Activated CD8-positive, alpha-beta T cell treated with anti-CD3 and anti-CD28 coated beads, Interleukin-2, amount 10 ng/mL, durations not matched to agents 7 days and 5 days (primary cell): ENCODE measurements at regions not wholly inside any gene's neighbourhood (a gene's known extent, or its start where the extent isn't known, plus 50 kb on each side); places are given as distances from the start of the nearest gene placed in this dataset.
"Not testable (repeated sequence)": the region's sequence is repeated elsewhere in the genome, so short reads cannot be mapped to it uniquely, and the experiment has no call there.

Experiments used
- ATAC-seq: fragments of 150-1000 bp; cut with Tn5 transposase; one replicate; pipeline ENCODE4 v1.10.0; 2021; ENCODE audit warnings: moderate library complexity
- CTCF ChIA-PET: fragments of 350-600 bp; sonication (Branson Sonifier 250); formaldehyde crosslinking; loops from one replicate; lab custom pipeline; 2021; ENCODE audit warnings: antibody characterized with exemption; lab: Charles Lee
- POLR2A ChIA-PET: fragments of 350-600 bp; sonication (Branson Sonifier 250); formaldehyde crosslinking; loops from one replicate; lab custom pipeline; 2021; ENCODE audit warnings: antibody characterized with exemption; lab: Charles Lee
- DNase-seq: peaks from one replicate; pipeline ENCODE4 v3.0.0-alpha.2; 2020
- H3K27ac Mint-ChIP-seq: one replicate; pipeline ENCODE4 v1.8.0; 2021; ENCODE audit warnings: mild to moderate bottlenecking, mixed read lengths
- H3K27me3 Mint-ChIP-seq: one replicate; pipeline ENCODE4 v1.8.0; 2021; ENCODE audit warnings: low read depth, mixed read lengths
- H3K36me3 Mint-ChIP-seq: one replicate; pipeline ENCODE4 v1.8.0; 2021; ENCODE audit warnings: low read depth, mixed read lengths
- H3K4me1 Mint-ChIP-seq: one replicate; pipeline ENCODE4 v1.8.0; 2021; ENCODE audit warnings: low read depth, mixed read lengths
- H3K4me3 Mint-ChIP-seq: one replicate; pipeline ENCODE4 v1.8.0; 2021; ENCODE audit warnings: mild to moderate bottlenecking, mixed read lengths
- H3K9me3 Mint-ChIP-seq: one replicate; pipeline ENCODE4 v1.8.0; 2022; ENCODE audit warnings: mixed read lengths; ENCODE audit not compliant: insufficient read depth

- no peak for DNase-seq
- Mint-ChIP-seq H3K27ac (no peak overlapping the region), H3K4me3 (no peak overlapping the region), H3K4me1 (no peaks in the 10 kb centered on the region), H3K9me3 (peaks cover 17% of the 10 kb centered on the region), H3K36me3 (peaks cover 13% of the 10 kb centered on the region), H3K27me3 (no peaks in the 10 kb centered on the region)
- CTCF ChIA-PET = no interaction called here
- ATAC-seq = no peak
- POLR2A ChIA-PET = no interaction called here
Measured at GRCh38 chr12:107594995-107595394, 90.6 kb upstream of the PWP1 start.

GRCh38 chr12:107597695-107598410, 87.7 kb upstream of the PWP1 start:
- DNase-seq (no peak), ATAC-seq (no peak)
- Mint-ChIP-seq H3K27me3 (no peaks in the 10 kb centered on the region), H3K4me3 (no peak overlapping the region), H3K9me3 (peaks cover 11% of the 10 kb centered on the region), H3K36me3 (peaks cover 11% of the 10 kb centered on the region), H3K27ac (no peak overlapping the region), H3K4me1 (no peaks in the 10 kb centered on the region)
- ChIA-PET CTCF (interaction anchor here (1.1 to 2.8 kb wide), 4 partner anchors 9 to 466 kb away, joined by 3 to 22 read pairs (median 8); no protein-coding TSS in a partner anchor), POLR2A (no interaction called here)

DNA sequence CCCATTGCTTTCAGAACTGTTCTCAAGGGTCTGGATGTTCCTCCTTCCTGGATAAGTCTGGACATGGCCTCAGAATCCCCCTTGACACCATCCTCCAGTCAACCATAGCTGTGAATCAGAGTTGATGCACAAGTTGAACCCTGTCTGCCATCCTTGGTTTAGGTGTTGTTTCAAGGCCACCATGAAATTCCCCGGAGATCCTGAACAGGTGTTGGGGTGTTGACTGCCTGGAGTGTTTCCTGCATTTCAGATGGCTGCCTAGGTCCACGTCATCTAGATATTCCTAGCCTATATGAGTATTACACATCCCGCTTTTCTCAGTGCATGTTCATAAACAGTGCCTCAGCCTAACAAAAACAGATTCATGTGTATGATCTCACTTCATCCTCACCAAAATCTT, 86.7 kb upstream of the PWP1 start:
- Mint-ChIP-seq H3K27me3 (no peaks in the 10 kb centered on the region), H3K4me1 (no peaks in the 10 kb centered on the region), H3K9me3 (peaks cover 3% of the 10 kb centered on the region), H3K36me3 (peaks cover 3% of the 10 kb centered on the region), H3K27ac (no peak overlapping the region), H3K4me3 (no peak overlapping the region)
- DNase-seq (no peak), ATAC-seq (no peak)
- CTCF ChIA-PET = interaction anchor here (1.9 to 2.8 kb wide), 3 partner anchors 8 to 467 kb away, joined by 4 to 22 read pairs (median 12); no protein-coding TSS in a partner anchor
- POLR2A ChIA-PET = no interaction called here

GRCh38 chr12:107600581-107601144, 84.9 kb upstream of the PWP1 start:
- no peaks in the 10 kb centered on the region for H3K9me3 Mint-ChIP-seq
- DNase-seq = no peak
- no peak overlapping the region for H3K4me3 Mint-ChIP-seq
- ATAC-seq = no peak
- H3K36me3 Mint-ChIP-seq = no peaks in the 10 kb centered on the region
- ChIA-PET POLR2A (no interaction called here), CTCF (interaction anchor here (1.2 to 1.3 kb wide), 2 partner anchors 11 to 469 kb away, joined by 4 to 7 read pairs; no protein-coding TSS in a partner anchor)
- H3K27me3 Mint-ChIP-seq = no peaks in the 10 kb centered on the region
- H3K27ac Mint-ChIP-seq = no peak overlapping the region
- no peaks in the 10 kb centered on the region for H3K4me1 Mint-ChIP-seq

- no peaks in the 10 kb centered on the region for H3K9me3 Mint-ChIP-seq
- no peaks in the 10 kb centered on the region for H3K27me3 Mint-ChIP-seq
- ChIA-PET POLR2A (no interaction called here), CTCF (interaction anchor here (1.5 kb wide), 1 partner anchor 471 kb away, joined by 4 read pairs; no protein-coding TSS in a partner anchor)
- ATAC-seq = no peak
- no peaks in the 10 kb centered on the region for H3K4me1 Mint-ChIP-seq
- no peak overlapping the region for H3K27ac Mint-ChIP-seq
- DNase-seq = no peak
- no peaks in the 10 kb centered on the region for H3K36me3 Mint-ChIP-seq
- no peak overlapping the region for H3K4me3 Mint-ChIP-seq
Measured at GRCh38 chr12:107602446-107602845, 83.2 kb upstream of the PWP1 start.

DNA sequence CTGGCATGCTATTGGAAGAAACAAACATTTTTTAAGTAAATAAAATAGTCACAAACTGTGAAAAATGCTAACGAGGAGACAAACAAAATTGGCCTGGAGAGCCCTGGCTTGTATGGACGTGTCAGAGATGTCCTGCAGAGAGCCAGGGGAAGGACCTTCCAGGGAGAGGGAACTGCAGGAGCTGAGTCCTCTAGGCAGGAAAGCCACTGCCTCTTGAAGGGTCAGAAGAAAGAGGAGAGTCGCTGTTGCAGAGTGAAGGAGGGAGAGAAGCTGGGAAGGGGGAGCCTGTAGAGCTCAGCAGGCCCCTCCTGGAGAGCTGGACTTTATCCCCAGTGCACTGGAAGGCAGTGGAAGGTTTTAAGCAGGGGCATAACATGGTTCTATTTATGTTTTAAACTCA, 80.3 kb upstream of the PWP1 start:
- Mint-ChIP-seq H3K4me1 (no peaks in the 10 kb centered on the region), H3K4me3 (no peak overlapping the region), H3K27ac (no peak overlapping the region), H3K27me3 (no peaks in the 10 kb centered on the region), H3K36me3 (no peaks in the 10 kb centered on the region), H3K9me3 (no peaks in the 10 kb centered on the region)
- ChIA-PET POLR2A (no interaction called here), CTCF (interaction anchor here (1.0 to 7.9 kb wide), 10 partner anchors 8 to 475 kb away, joined by 3 to 243 read pairs (median 4); no protein-coding TSS in a partner anchor)
- no peak for DNase-seq
- ATAC-seq = no peak

- no peak overlapping the region for H3K4me3 Mint-ChIP-seq
- CTCF ChIA-PET = interaction anchor here (0.7 to 7.9 kb wide), 25 partner anchors 9 to 529 kb away, joined by 3 to 243 read pairs (median 5); no protein-coding TSS in a partner anchor
- no peaks in the 10 kb centered on the region for H3K36me3 Mint-ChIP-seq
- H3K4me1 Mint-ChIP-seq = no peaks in the 10 kb centered on the region
- ATAC-seq = peak; percentile 76
- peak; percentile 84 for DNase-seq
- no peaks in the 10 kb centered on the region for H3K27me3 Mint-ChIP-seq
- no peaks in the 10 kb centered on the region for H3K9me3 Mint-ChIP-seq
- no peak overlapping the region for H3K27ac Mint-ChIP-seq
- POLR2A ChIA-PET = interaction anchor here (0.9 kb wide), 1 partner anchor 476 kb away, joined by 3 read pairs; no protein-coding TSS in a partner anchor
Measured at GRCh38 chr12:107607464-107608392, 77.9 kb upstream of the PWP1 start.

- CTCF ChIA-PET = interaction anchor here (0.9 to 7.9 kb wide), 11 partner anchors 11 to 479 kb away, joined by 3 to 243 read pairs (median 5); no protein-coding TSS in a partner anchor
- H3K27ac Mint-ChIP-seq, H3K4me1 Mint-ChIP-seq, POLR2A ChIA-PET, DNase-seq, ATAC-seq, H3K36me3 Mint-ChIP-seq, H3K27me3 Mint-ChIP-seq, H3K4me3 Mint-ChIP-seq, H3K9me3 Mint-ChIP-seq: not testable (repeated sequence)
Measured at GRCh38 chr12:107608779-107609178, 76.8 kb upstream of the PWP1 start.

DNA sequence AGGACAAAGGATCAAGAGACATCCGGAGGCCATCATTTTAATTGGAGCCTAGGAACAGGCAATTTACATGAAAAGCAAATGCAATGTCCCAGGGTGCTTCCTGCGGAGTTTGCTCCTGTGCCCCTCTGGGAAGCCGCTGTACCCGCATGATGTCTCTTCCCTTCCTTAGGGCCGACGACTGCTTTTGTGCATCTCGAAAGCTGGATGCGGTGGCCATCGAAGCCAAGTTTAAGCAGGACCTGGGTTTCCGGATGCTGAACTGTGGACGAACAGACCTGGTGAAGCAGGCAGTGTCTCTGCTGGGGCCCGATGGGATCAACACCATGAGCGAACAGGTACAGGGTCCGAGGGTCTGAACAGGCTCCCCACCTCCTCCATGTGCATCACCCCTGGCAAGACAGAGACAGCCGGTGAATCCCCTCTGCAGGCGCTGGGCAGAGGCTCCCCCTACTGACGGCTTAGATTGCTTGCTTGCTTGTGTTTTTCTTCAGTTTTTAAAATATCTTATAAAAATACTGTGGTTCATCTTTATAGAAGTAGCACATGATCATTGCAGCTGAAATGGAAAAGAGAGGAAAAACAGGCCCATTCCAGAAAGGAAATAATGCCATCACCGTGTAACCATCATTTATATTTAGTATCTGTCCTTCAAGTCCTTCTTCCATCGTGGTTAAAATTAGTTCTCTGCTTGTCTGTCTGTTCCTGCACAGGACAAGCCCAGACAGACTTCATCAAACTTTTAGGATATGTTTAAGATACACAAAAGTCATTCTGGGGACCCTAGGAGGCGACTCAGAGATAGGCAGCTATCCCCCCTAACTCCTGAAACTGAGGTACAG, 75.4 kb upstream of the PWP1 start:
- H3K27ac Mint-ChIP-seq = no peak overlapping the region
- peak; percentile 50 for DNase-seq
- POLR2A ChIA-PET = no interaction called here

DNA sequence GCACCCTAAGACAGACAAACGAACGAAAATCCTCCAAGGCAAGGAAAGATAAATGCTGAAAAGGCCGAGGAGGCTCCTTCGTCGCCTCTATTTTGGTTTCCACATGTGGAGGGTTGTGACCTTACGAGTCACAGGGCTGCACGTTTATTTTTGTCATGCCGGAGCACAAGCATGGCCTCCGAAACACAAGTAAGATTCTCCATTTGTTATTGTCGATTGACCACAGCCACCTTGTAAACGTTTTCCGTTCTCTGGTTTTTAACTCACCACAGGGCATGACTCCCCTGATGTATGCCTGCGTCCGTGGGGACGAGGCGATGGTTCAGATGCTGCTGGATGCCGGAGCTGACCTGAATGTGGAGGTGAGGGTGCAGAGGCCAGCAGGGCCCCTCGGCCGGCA, 73.1 kb upstream of the PWP1 start:
- no peaks in the 10 kb centered on the region for H3K4me1 Mint-ChIP-seq
- H3K27me3 Mint-ChIP-seq = no peaks in the 10 kb centered on the region
- no peak overlapping the region for H3K4me3 Mint-ChIP-seq
- peaks cover 3% of the 10 kb centered on the region for H3K36me3 Mint-ChIP-seq
- DNase-seq (no peak), ATAC-seq (no peak)
- H3K27ac Mint-ChIP-seq = no peak overlapping the region
- H3K9me3 Mint-ChIP-seq = no peaks in the 10 kb centered on the region
- ChIA-PET POLR2A (no interaction called here), CTCF (interaction anchor here (0.9 to 7.9 kb wide), 5 partner anchors 9 to 482 kb away, joined by 3 to 243 read pairs (median 9); no protein-coding TSS in a partner anchor)

More for the DNA sequence above, 75.4 kb upstream of the PWP1 start:
- Mint-ChIP-seq H3K36me3 (peaks cover 3% of the 10 kb centered on the region), H3K4me3 (no peak overlapping the region), H3K27me3 (no peaks in the 10 kb centered on the region), H3K4me1 (no peaks in the 10 kb centered on the region), H3K9me3 (no peaks in the 10 kb centered on the region)
- no peak for ATAC-seq
- CTCF ChIA-PET = interaction anchor here (0.6 to 7.9 kb wide), 12 partner anchors 11 to 521 kb away, joined by 3 to 243 read pairs (median 4); no protein-coding TSS in a partner anchor
